GM06990 (cell line): ENCODE measurements at regions not wholly inside any gene's neighbourhood (a gene's known extent, or its start where the extent isn't known, plus 50 kb on each side); places are given as distances from the start of the nearest gene placed in this dataset.

Experiments used
- DNase-seq: peaks from one replicate; pipeline ENCODE4 v3.0.0-alpha.2; 2011; ENCODE audit not compliant: insufficient read length; ENCODE audit errors: extremely low read depth
- H3K27me3 ChIP-seq: replicated peaks from 2 replicates; pipeline ENCODE4 v1.6.0; 2011; ENCODE audit warnings: low read length; ENCODE audit not compliant: control insufficient read depth, insufficient read depth
- H3K36me3 ChIP-seq: 2 replicates; pipeline ENCODE4 v1.5.1; 2011; ENCODE audit warnings: low read length; ENCODE audit not compliant: control insufficient read depth, insufficient read depth
- H3K4me3 ChIP-seq: replicated peaks from 2 replicates; pipeline ENCODE4 v1.5.1; 2011; ENCODE audit warnings: low read depth, mild to moderate bottlenecking, control low read depth, low read length
- CTCF ChIP-seq: IDR thresholded peaks from 2 replicates; pipeline ENCODE4 v1.5.1; 2011; ENCODE audit warnings: low read length, control low read depth, mild to moderate bottlenecking, inconsistent platforms; ENCODE audit not compliant: insufficient read depth, poor library complexity, severe bottlenecking

- no peak for TF ChIP-seq CTCF
- Histone ChIP-seq H3K4me3 (no peak overlapping the region), H3K27me3 (no peaks in the 10 kb centered on the region), H3K36me3 (no peaks in the 10 kb centered on the region)
- no peak for DNase-seq
Observed at GRCh38 chr3:18810306-18810661, 338.0 kb upstream of the KCNH8 start.

- DNase-seq: no peak
- Histone ChIP-seq H3K36me3 (no peaks in the 10 kb centered on the region), H3K4me3 (no peak overlapping the region), H3K27me3 (no peaks in the 10 kb centered on the region)
- TF ChIP-seq CTCF: no peak
Observed at GRCh38 chr3:18809640-18810305, 338.5 kb upstream of the KCNH8 start.

DNA sequence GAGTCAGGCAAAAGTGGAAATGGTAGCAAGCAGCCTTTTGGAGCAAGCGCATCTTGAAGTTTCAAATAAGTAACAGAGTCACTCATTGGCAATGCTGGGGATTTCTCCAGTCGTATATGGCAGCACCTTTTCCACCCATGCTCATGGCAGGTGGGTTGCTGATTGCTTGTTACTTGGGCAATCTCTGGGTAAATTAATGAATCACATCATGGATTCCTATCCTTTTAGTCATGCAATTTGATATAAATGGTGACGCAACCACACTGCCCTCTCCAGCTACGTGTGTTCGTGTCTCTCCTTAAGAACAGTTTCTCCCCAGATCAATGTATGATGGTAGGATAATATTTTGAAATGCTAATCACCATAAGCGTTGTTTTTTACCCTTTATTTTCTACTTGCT, 339.9 kb upstream of the KCNH8 start:
- H3K4me3 ChIP-seq: no peak overlapping the region
- no peaks in the 10 kb centered on the region for H3K36me3 ChIP-seq
- DNase-seq: no peak
- H3K27me3 ChIP-seq: no peaks in the 10 kb centered on the region; the same call in 1 of the 2 replicates
- TF ChIP-seq CTCF: no peak

DNA sequence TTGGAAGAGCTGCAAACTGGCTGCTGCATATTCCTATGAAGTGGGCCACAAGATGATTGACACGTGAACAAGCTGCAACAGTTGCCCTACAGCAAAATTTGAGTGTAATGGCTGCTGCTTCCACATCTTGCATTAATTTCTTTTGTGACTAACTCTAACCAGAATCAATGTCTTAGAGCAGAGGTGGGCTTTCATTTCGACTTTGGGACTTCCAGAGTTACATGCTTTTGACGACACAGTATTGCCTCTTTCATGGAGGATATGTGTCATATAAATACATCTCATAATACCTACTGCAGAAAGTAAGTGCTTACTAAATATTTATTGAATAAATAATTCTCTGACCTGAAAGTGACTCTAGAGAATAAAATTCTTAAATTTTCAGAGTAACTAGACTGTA, 340.7 kb upstream of the KCNH8 start:
- no peak overlapping the region for H3K4me3 ChIP-seq
- no peak for DNase-seq
- H3K27me3 ChIP-seq: no peaks in the 10 kb centered on the region; the same call in 1 of the 2 replicates
- TF ChIP-seq CTCF: no peak
- H3K36me3 ChIP-seq: no peaks in the 10 kb centered on the region

DNA sequence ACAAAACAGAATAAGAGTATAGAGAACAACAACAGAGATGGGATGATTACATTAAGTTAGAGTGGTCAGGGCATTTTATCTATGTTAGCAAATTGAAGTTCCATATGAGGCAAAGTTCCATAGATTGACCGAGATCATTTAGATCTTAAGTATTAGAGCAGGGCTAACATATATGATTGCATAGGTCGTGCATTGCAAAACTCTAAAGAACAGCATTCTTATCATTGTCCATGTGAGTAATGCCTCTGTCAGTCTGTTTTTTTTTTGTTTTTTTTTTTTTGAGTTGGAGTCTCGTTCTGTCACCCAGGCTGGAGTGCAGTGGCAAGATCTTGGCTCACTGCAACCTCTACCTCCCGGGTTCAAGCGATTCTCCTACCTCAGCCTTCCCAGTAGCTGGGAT, 341.7 kb upstream of the KCNH8 start:
- H3K36me3 ChIP-seq: no peaks in the 10 kb centered on the region
- H3K27me3 ChIP-seq: no peaks in the 10 kb centered on the region; the same call in 1 of the 2 replicates
- no peak overlapping the region for H3K4me3 ChIP-seq
- no peak for DNase-seq
- TF ChIP-seq CTCF: no peak

- Histone ChIP-seq H3K36me3 (no peaks in the 10 kb centered on the region), H3K27me3 (no peaks in the 10 kb centered on the region), H3K4me3 (no peak overlapping the region)
- no peak for DNase-seq
- TF ChIP-seq CTCF: no peak
Observed at GRCh38 chr3:18797378-18797777, 350.9 kb upstream of the KCNH8 start.
